HG03558 (cell line): ENCODE measurements at regions not wholly inside any gene's neighbourhood (a gene's known extent, or its start where the extent isn't known, plus 50 kb on each side); places are given as distances from the start of the nearest gene placed in this dataset.

Experiments
- ATAC-seq: cut with Tn5 transposase; IDR thresholded peaks from one replicate; pipeline ENCODE4 v1.9.1; 2021; ENCODE audit warnings: moderate number of reproducible peaks; ENCODE audit not compliant: unreplicated experiment; ENCODE audit errors: extremely low read depth

- no peak for ATAC-seq
Observed at GRCh38 chr2:15846626-15847025, 93.7 kb upstream of the MYCN start.

- ATAC-seq = no peak
Observed at GRCh38 chr2:15850534-15850933, 89.8 kb upstream of the MYCN start.

- no peak for ATAC-seq
Observed at GRCh38 chr2:15851076-15851693, 89.2 kb upstream of the MYCN start.

DNA sequence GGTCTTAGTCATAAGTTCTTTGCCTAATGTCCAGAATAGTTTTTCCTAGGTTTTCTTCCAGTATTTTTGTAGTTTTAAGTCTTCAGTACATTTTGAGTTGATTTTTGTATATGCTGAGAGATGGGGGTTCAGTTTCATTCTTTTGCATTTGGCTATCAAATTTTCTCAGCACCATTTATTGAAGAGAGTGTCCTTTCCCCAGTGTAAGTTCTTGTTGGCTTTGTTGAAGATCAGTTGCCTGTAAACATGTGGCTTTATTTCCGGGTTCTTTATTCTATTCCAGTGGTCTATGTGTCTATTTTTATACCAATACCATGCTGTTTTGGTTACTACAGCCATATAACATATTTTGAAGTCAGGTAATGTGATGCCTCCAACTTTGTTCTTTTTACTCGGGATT, 87.5 kb upstream of the MYCN start:
- ATAC-seq = no peak

GRCh38 chr2:15853903-15854302, 86.4 kb upstream of the MYCN start:
- ATAC-seq = no peak

GRCh38 chr2:15855766-15856260, 84.5 kb upstream of the MYCN start:
- ATAC-seq = no peak

- no peak for ATAC-seq
Observed at GRCh38 chr2:15856318-15856717, 84.0 kb upstream of the MYCN start.

GRCh38 chr2:15858466-15858865, 81.9 kb upstream of the MYCN start:
- no peak for ATAC-seq

DNA sequence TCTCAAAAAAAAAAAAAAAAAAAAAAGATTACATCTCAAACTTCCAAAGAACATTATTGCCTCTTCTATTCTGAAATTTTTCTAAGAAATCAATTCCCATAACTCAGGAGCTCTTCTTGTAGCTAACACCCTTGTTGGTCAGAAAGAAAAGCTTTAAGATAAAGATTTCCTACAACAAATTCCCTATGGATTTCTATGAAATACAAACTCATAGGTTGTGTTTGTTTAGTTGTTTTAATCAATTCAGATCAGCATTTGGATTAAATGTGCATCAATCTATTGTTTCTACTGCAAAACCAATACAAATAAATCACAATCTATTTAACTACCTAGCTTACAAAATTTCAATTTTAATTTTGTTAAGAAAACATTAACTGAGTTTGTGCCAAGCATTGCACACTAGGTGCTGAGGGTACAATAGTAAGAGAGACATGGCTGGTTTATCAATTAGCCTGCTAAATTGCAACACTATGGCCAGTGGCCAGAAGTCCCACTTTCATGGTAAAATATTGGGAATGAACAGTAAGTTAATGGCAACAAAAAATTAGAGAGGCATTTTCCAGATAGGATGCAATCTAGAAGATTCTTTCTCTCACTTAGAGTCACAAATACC, 80.2 kb upstream of the MYCN start:
- no peak for ATAC-seq

GRCh38 chr2:15860760-15861159, 79.6 kb upstream of the MYCN start:
- ATAC-seq = no peak

DNA sequence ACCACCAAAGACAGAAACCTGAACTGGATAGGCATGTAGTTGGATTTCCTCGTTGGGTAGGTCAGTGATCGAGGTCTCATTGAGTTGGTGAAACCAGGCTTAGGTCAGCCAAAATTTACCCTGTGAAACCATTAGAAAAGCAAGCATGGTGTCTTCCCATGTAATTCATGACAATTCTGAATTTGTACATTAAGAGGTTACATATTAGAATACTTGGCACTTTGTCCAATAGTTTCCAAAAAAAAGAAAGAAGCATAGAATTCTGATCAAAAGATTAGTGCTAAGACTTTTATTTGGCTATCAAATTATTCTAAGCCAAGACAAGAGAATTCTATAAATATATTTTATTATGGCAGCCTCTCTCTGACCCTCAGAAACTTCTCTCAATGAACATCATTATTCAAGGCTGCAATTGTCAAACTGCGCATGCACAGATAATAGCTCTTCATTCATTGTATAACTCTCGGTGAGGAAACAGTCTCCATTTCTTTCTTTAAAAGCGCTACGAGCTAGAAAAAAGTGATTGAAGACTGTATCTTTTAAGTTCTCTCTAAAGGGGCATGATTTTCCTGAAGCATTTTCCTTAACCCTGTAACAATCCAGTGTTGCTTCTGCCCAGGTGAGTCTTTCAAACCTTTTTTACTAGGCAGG, 79.1 kb upstream of the MYCN start:
- ATAC-seq = no peak

DNA sequence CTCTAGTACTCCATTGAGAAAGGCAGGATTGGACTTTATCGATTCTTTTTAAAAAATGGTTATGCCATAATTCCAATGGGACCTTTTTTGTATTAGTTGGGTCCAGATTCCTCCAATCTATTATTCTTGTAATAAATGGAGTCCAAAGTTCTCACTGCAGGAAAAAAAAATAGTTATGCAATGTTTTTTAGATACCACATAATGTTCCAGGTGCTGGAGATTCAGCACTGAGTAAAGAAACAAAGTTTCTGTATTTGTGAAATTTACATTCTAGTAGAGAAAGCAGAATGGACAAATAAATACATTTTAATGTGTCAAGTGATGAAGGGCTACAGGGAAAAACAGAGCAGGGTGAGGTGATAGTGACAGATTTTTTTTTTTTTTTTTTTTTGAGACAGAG, 78.5 kb upstream of the MYCN start:
- no peak for ATAC-seq

GRCh38 chr2:15863089-15863488, 77.3 kb upstream of the MYCN start:
- ATAC-seq = no peak

GRCh38 chr2:15863494-15864175, 76.7 kb upstream of the MYCN start:
- no peak for ATAC-seq

- no peak for ATAC-seq
Observed at GRCh38 chr2:15864176-15864769, 76.1 kb upstream of the MYCN start.

- ATAC-seq = no peak
Observed at GRCh38 chr2:15865923-15866322, 74.4 kb upstream of the MYCN start.

DNA sequence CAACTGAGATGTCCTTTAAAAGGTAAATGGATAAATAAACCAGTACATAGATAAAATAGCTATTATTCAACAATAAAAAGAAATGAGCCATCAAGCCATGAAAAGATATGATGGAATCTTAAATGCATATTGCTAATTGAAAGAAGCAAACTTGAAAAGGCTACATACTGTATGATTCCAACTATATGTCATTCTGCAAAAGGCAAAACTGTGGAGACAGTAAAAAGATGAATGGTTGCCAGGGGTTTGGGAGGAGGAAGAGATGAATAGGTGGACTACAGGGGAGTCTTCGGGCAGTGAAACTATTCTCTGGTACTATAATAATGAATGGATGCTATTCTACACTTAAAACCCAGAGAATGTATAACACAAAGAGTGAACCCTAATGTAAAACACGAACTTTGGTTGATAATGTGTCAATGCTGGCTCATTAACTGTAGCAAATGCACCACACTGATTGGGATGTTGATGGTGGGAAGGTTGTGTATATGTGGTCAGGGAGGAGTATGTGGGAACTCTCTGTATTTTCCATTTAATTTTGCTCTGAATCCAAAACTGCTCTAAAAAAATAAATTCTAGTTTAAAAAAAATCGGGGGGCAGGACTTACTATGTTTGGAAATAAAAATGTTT, 73.7 kb upstream of the MYCN start:
- no peak for ATAC-seq

DNA sequence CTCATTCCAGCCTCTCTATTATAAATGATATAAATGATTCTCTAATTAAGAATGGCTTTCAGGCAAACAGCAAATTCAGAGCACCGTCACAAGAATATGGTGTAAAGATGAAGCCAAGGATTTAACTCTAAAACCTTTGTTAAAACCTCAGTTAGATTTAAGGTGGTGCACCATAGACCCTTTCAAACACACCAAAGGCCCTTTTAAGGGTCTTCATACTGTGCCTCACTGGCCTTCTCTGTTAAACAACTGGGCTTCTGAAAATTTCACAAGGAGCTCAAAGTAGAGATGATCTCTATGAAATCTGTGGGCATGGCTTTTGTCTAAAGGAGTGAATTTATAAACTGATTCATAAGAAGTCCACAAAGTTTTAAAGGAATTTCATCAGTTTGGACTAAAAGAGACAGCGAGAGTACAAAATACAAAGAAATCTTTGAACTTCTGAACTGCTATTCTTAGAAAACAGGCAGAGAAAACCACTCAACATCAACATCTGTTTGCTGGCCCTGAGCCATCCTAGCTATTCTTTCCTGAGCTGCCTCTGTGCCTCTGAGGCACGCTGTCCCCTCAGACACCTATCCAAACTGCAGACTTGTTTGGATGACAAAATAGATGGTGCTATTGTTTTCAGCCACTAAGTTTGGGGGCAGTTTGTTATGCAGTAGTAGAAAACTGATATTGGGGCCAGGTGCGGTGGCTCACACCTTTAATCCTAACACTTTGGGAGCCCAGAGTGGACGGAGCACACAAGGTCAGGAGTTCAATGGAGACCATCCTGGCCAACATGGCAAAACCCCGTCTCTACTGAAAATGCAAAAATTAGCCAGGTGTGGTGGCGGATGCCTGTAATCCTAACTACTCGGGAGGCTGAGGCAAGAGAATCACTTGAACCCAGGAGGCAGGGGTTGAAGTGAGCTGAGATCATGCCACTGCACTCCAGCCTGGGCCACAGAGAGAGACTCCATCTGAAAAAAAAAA, 72.9 kb upstream of the MYCN start:
- ATAC-seq = no peak

- ATAC-seq = no peak
Observed at GRCh38 chr2:15868186-15868585, 72.2 kb upstream of the MYCN start.
